Ishikawa (cell line): ENCODE measurements at regions not wholly inside any gene's neighbourhood (a gene's known extent, or its start where the extent isn't known, plus 50 kb on each side); places are given as distances from the start of the nearest gene placed in this dataset.

Experiments used
- CREB1 ChIP-seq: IDR thresholded peaks from 2 replicates; pipeline ENCODE4 v1.6.1; 2012; ENCODE audit warnings: low read depth
- FOXM1 ChIP-seq: IDR thresholded peaks from 2 replicates; pipeline ENCODE4 v1.6.1; 2012; ENCODE audit warnings: low read depth, borderline replicate concordance
- RAD21 ChIP-seq: IDR thresholded peaks from 2 replicates; pipeline ENCODE4 v1.6.1; 2012; ENCODE audit warnings: low read depth
- ZBTB7A ChIP-seq: IDR thresholded peaks from 2 replicates; pipeline ENCODE4 v1.6.1; 2012; ENCODE audit warnings: low read depth

DNA sequence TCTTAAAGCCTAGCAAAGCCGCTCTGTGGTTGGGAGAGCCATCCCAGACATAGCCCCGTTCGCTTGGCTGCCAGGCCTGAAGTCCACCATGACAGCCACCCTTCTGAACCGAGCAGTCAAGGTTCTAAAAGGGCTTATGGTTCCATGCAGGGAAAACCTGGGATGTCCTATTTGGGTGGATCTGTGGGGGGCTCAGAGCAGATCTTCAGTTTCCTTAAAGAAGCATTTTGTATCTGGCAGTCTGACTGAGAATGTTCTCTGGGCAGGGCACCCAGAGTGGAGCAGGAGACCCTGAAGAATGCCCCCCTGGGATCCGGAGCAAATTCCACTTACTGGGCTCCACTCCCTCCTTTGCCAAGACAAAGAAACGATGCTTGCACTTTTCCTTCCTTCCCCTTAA, 127.2 kb downstream of the IRX5 start:
- TF ChIP-seq ZBTB7A (no peak), CREB1 (no peak), RAD21 (no peak), FOXM1 (no peak)
